ENCODE measurements at regions not wholly inside any gene's neighbourhood (a gene's known extent, or its start where the extent isn't known, plus 50 kb on each side); places are given as distances from the start of the nearest gene placed in this dataset.

- no peaks in the 10 kb centered on the region for H3K36me3 ChIP-seq (ENCODE audit: control insufficient read depth, insufficient read depth, low read length)
- H3K27ac ChIP-seq (ENCODE audit: low read length) = no peak overlapping the region
- intact Hi-C loops (cut with micrococcal nuclease; ENCODE audit: unreplicated experiment) = no loop called here
- H3K27me3 ChIP-seq (ENCODE audit: control insufficient read depth, insufficient read depth, low read length) = no peaks in the 10 kb centered on the region
- H3K4me1 ChIP-seq (ENCODE audit: control insufficient read depth, insufficient read depth, low read length) = no peaks in the 10 kb centered on the region
- no peaks in the 10 kb centered on the region for H3K9me3 ChIP-seq (ENCODE audit: control insufficient read depth, insufficient read depth, low read depth, low read length)
- TF ChIP-seq POLR2AphosphoS5 (IDR thresholded peaks at IDR 0.05; ENCODE audit: low read depth, low read length) = no peak
- TF ChIP-seq, protein P1, sequence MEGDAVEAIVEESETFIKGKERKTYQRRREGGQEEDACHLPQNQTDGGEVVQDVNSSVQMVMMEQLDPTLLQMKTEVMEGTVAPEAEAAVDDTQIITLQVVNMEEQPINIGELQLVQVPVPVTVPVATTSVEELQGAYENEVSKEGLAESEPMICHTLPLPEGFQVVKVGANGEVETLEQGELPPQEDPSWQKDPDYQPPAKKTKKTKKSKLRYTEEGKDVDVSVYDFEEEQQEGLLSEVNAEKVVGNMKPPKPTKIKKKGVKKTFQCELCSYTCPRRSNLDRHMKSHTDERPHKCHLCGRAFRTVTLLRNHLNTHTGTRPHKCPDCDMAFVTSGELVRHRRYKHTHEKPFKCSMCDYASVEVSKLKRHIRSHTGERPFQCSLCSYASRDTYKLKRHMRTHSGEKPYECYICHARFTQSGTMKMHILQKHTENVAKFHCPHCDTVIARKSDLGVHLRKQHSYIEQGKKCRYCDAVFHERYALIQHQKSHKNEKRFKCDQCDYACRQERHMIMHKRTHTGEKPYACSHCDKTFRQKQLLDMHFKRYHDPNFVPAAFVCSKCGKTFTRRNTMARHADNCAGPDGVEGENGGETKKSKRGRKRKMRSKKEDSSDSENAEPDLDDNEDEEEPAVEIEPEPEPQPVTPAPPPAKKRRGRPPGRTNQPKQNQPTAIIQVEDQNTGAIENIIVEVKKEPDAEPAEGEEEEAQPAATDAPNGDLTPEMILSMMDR (IDR thresholded peaks at IDR 0.05) = no peak
- TF ChIP-seq SIN3A (IDR thresholded peaks at IDR 0.05; ENCODE audit: borderline replicate concordance, insufficient read depth, low read depth, low read length) = no peak
- TF ChIP-seq TCF7L2 (IDR thresholded peaks at IDR 0.05; ENCODE audit: low read depth, low read length) = no peak
- TF ChIP-seq, protein P2, sequence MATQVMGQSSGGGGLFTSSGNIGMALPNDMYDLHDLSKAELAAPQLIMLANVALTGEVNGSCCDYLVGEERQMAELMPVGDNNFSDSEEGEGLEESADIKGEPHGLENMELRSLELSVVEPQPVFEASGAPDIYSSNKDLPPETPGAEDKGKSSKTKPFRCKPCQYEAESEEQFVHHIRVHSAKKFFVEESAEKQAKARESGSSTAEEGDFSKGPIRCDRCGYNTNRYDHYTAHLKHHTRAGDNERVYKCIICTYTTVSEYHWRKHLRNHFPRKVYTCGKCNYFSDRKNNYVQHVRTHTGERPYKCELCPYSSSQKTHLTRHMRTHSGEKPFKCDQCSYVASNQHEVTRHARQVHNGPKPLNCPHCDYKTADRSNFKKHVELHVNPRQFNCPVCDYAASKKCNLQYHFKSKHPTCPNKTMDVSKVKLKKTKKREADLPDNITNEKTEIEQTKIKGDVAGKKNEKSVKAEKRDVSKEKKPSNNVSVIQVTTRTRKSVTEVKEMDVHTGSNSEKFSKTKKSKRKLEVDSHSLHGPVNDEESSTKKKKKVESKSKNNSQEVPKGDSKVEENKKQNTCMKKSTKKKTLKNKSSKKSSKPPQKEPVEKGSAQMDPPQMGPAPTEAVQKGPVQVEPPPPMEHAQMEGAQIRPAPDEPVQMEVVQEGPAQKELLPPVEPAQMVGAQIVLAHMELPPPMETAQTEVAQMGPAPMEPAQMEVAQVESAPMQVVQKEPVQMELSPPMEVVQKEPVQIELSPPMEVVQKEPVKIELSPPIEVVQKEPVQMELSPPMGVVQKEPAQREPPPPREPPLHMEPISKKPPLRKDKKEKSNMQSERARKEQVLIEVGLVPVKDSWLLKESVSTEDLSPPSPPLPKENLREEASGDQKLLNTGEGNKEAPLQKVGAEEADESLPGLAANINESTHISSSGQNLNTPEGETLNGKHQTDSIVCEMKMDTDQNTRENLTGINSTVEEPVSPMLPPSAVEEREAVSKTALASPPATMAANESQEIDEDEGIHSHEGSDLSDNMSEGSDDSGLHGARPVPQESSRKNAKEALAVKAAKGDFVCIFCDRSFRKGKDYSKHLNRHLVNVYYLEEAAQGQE (IDR thresholded peaks at IDR 0.05; ENCODE audit: insufficient read depth in 1 of 2, low read depth in 2 of 2, low read length in 1 of 2) = no peak
- H3K4me3 ChIP-seq (ENCODE audit: low read depth in 2 of 2, low read length in 2 of 2) = no peak overlapping the region
- ChIA-PET POLR2A (no interaction called here), CTCF (no interaction called here)
- in situ Hi-C loops (cut with HindIII; ENCODE audit: low pct_unique_long_range_greater_than_20kb, low sequenced_read_pairs) = no loop called here
- ATAC-seq (no peak), DNase-seq (ENCODE audit: low read depth, low spot score) (no peak)
- no TSS peak for BruUV-seq (replicated peaks)
Observed at GRCh38 chr2:225334514-225334913, 65.0 kb upstream of the NYAP2 start.

- in situ Hi-C loops (cut with HindIII; ENCODE audit: low pct_unique_long_range_greater_than_20kb, low sequenced_read_pairs) = no loop called here
- BruUV-seq (replicated peaks) = no TSS peak
- Histone ChIP-seq H3K36me3 (ENCODE audit: control insufficient read depth, insufficient read depth, low read length) (no peaks in the 10 kb centered on the region), H3K9me3 (ENCODE audit: control insufficient read depth, insufficient read depth, low read depth, low read length) (no peaks in the 10 kb centered on the region), H3K27ac (ENCODE audit: low read length) (no peak overlapping the region), H3K4me1 (ENCODE audit: control insufficient read depth, insufficient read depth, low read length) (no peaks in the 10 kb centered on the region), H3K27me3 (ENCODE audit: control insufficient read depth, insufficient read depth, low read length) (no peaks in the 10 kb centered on the region), H3K4me3 (ENCODE audit: low read depth in 2 of 2, low read length in 2 of 2) (no peak overlapping the region)
- TF ChIP-seq, protein P2 (IDR thresholded peaks at IDR 0.05; ENCODE audit: insufficient read depth in 1 of 2, low read depth in 2 of 2, low read length in 1 of 2) = no peak
- TF ChIP-seq SIN3A (IDR thresholded peaks at IDR 0.05; ENCODE audit: borderline replicate concordance, insufficient read depth, low read depth, low read length) (no peak), TCF7L2 (IDR thresholded peaks at IDR 0.05; ENCODE audit: low read depth, low read length) (no peak), POLR2AphosphoS5 (IDR thresholded peaks at IDR 0.05; ENCODE audit: low read depth, low read length) (no peak)
- TF ChIP-seq, protein P1 (IDR thresholded peaks at IDR 0.05) = no peak
- POLR2A ChIA-PET = no interaction called here
- DNase-seq (ENCODE audit: low read depth, low spot score) = no peak
- CTCF ChIA-PET = no interaction called here
- intact Hi-C loops (cut with micrococcal nuclease; ENCODE audit: unreplicated experiment) = no loop called here
- ATAC-seq = no peak
Observed at GRCh38 chr2:225328192-225328591, 71.3 kb upstream of the NYAP2 start.

All from Panc1 (cell line).